Suprapubic skin (tissue), 4 donors: ENCODE measurements at regions not wholly inside any gene's neighbourhood (a gene's known extent, or its start where the extent isn't known, plus 50 kb on each side); places are given as distances from the start of the nearest gene placed in this dataset.

Experiments used
- CTCF ChIP-seq, 2 donors: fragments of 200-600 bp in 1 of 2; fragments of 450-650 bp in 1 of 2; sonication (generic) in 1 of 2; IDR thresholded peaks; one replicate each; pipeline ENCODE4 v1.5.1; 2016 to 2019; ENCODE audit warnings: antibody characterized with exemption in 2 of 2, mild to moderate bottlenecking in 1 of 2, moderate library complexity in 1 of 2
- EP300 ChIP-seq: sonication (generic); formaldehyde crosslinking; IDR thresholded peaks from one replicate; pipeline ENCODE4 v1.6.1; 2017; ENCODE audit warnings: antibody characterized with exemption
- POLR2AphosphoS5 ChIP-seq, 3 donors: sonication (generic); formaldehyde crosslinking; IDR thresholded peaks; one replicate each; pipeline ENCODE4 v1.6.1; 2017; ENCODE audit warnings: antibody characterized with exemption in 3 of 3

GRCh38 chr9:14415947-14416346 is 102.0 kb upstream of the NFIB start:
- TF ChIP-seq CTCF (IDR thresholded peaks at IDR 0.05), result no peak
- TF ChIP-seq POLR2AphosphoS5 (IDR thresholded peaks at IDR 0.05), result no peak
- TF ChIP-seq EP300, result no peak
